H9 (cell line): ENCODE measurements at regions not wholly inside any gene's neighbourhood (a gene's known extent, or its start where the extent isn't known, plus 50 kb on each side); places are given as distances from the start of the nearest gene placed in this dataset.

Source experiments
- DNase-seq: peaks from one replicate; pipeline ENCODE4 v3.0.0-alpha.2; 2017
- H2AFZ ChIP-seq: one replicate; pipeline ENCODE4 v1.6.1; 2013; ENCODE audit warnings: mild to moderate bottlenecking, low read length, control low read depth, moderate library complexity
- H2AK5ac ChIP-seq: 2 replicates; pipeline ENCODE4 v1.6.1; 2013; ENCODE audit warnings: low read length, control low read depth, mixed read lengths; ENCODE audit not compliant: insufficient read length
- H2BK120ac ChIP-seq: one replicate; pipeline ENCODE4 v1.6.1; 2013; ENCODE audit warnings: low read depth, mild to moderate bottlenecking, low read length, control low read depth, inconsistent platforms; ENCODE audit not compliant: poor library complexity, severe bottlenecking
- H2BK12ac ChIP-seq: 2 replicates; pipeline ENCODE4 v1.6.1; 2013; ENCODE audit warnings: low read length, control low read depth, mixed read lengths, low read depth; ENCODE audit not compliant: insufficient read length
- H2BK15ac ChIP-seq: 2 replicates; pipeline ENCODE4 v1.6.1; 2013; ENCODE audit warnings: low read depth, low read length, control low read depth
- H2BK20ac ChIP-seq: one replicate; pipeline ENCODE4 v1.6.1; 2013; ENCODE audit warnings: low read depth, mild to moderate bottlenecking, low read length, control low read depth, inconsistent platforms; ENCODE audit not compliant: poor library complexity, severe bottlenecking
- H2BK5ac ChIP-seq: 2 replicates; pipeline ENCODE4 v1.6.1; 2013; ENCODE audit warnings: low read length, control low read depth, mixed read lengths; ENCODE audit not compliant: insufficient read length
- H3K14ac ChIP-seq: 2 replicates; pipeline ENCODE4 v1.6.1; 2013; ENCODE audit warnings: low read length, control low read depth; ENCODE audit not compliant: insufficient read depth
- H3K18ac ChIP-seq: 2 replicates; pipeline ENCODE4 v1.6.1; 2013; ENCODE audit warnings: low read depth, mild to moderate bottlenecking, mixed read lengths, low read length, control low read depth; ENCODE audit not compliant: insufficient read length
- H3K23ac ChIP-seq: 2 replicates; pipeline ENCODE4 v1.6.1; 2013; ENCODE audit warnings: low read length, control low read depth, mixed read lengths, low read depth; ENCODE audit not compliant: insufficient read length
- H3K23me2 ChIP-seq: 2 replicates; pipeline ENCODE4 v1.6.1; 2013; ENCODE audit warnings: low read depth, mild to moderate bottlenecking, mixed read lengths, low read length, control low read depth; ENCODE audit not compliant: insufficient read length, poor library complexity, severe bottlenecking
- H3K27ac ChIP-seq: 2 replicates; pipeline ENCODE4 v1.5.1; 2013; ENCODE audit warnings: low read length, control low read depth, mixed read lengths, low read depth; ENCODE audit not compliant: insufficient read length
- H3K27me3 ChIP-seq: 2 replicates; pipeline ENCODE4 v1.6.1; 2013; ENCODE audit warnings: low read length, control low read depth, inconsistent platforms; ENCODE audit not compliant: insufficient read depth
- H3K4ac ChIP-seq: 2 replicates; pipeline ENCODE4 v1.6.1; 2013; ENCODE audit warnings: low read depth, mild to moderate bottlenecking, control low read depth, inconsistent platforms, low read length, moderate library complexity
- H3K4me1 ChIP-seq: 2 replicates; pipeline ENCODE4 v1.6.1; 2013; ENCODE audit warnings: low read length, control low read depth, inconsistent platforms; ENCODE audit not compliant: insufficient read depth
- H3K4me2 ChIP-seq: 2 replicates; pipeline ENCODE4 v1.6.1; 2013; ENCODE audit warnings: low read length, control low read depth, mixed read lengths; ENCODE audit not compliant: insufficient read length, insufficient read depth
- H3K56ac ChIP-seq: 2 replicates; pipeline ENCODE4 v1.6.1; 2013; ENCODE audit warnings: low read depth, mild to moderate bottlenecking, mixed read lengths, low read length, control low read depth; ENCODE audit not compliant: insufficient read length
- H3K79me1 ChIP-seq: 2 replicates; pipeline ENCODE4 v1.6.1; 2013; ENCODE audit warnings: low read depth, mild to moderate bottlenecking, moderate library complexity, low read length, control low read depth, inconsistent platforms; ENCODE audit not compliant: insufficient read depth, poor library complexity, severe bottlenecking
- H3K79me2 ChIP-seq: 2 replicates; pipeline ENCODE4 v1.6.1; 2013; ENCODE audit warnings: low read length, control low read depth, inconsistent platforms; ENCODE audit not compliant: insufficient read depth
- H3K9ac ChIP-seq: 2 replicates; pipeline ENCODE4 v1.6.1; 2013; ENCODE audit warnings: low read length, control low read depth, mixed read lengths; ENCODE audit not compliant: insufficient read length; ENCODE audit errors: extremely low read depth
- H3K9me3 ChIP-seq: one replicate; pipeline ENCODE4 v1.6.1; 2013; ENCODE audit warnings: low read depth, low read length, inconsistent platforms; ENCODE audit not compliant: control insufficient read depth
- H3T11ph ChIP-seq: one replicate; pipeline ENCODE4 v1.6.1; 2013; ENCODE audit warnings: mild to moderate bottlenecking, low read length, control low read depth, inconsistent platforms
- H4K20me1 ChIP-seq: one replicate; pipeline ENCODE4 v1.6.1; 2013; ENCODE audit not compliant: control insufficient read depth, insufficient read length, insufficient read depth
- H4K5ac ChIP-seq: 2 replicates; pipeline ENCODE4 v1.6.1; 2013; ENCODE audit warnings: low read depth, mild to moderate bottlenecking, mixed read lengths, low read length, control low read depth; ENCODE audit not compliant: insufficient read length
- H4K8ac ChIP-seq: replicated peaks from 2 replicates; pipeline ENCODE4 v1.6.1; 2013; ENCODE audit warnings: low read length, control low read depth, mixed read lengths, low read depth; ENCODE audit not compliant: insufficient read length
- H4K91ac ChIP-seq: 2 replicates; pipeline ENCODE4 v1.6.1; 2013; ENCODE audit warnings: low read depth, mild to moderate bottlenecking, moderate library complexity, mixed read lengths, low read length, control low read depth; ENCODE audit not compliant: insufficient read length
- H3K27ac Mint-ChIP-seq, 3 experiments: 2 replicates in 2 of 3; 3 replicates in 1 of 3; pipeline ENCODE4 v1.8.0; 2020 to 2021; ENCODE audit warnings: mixed read lengths in 3 of 3, mild to moderate bottlenecking in 1 of 3, moderate library complexity in 1 of 3
- H3K27me3 Mint-ChIP-seq: 2 replicates; pipeline ENCODE4 v1.8.0; 2021; ENCODE audit warnings: low read depth, mild to moderate bottlenecking, moderate library complexity, mixed read lengths
- H3K36me3 Mint-ChIP-seq, 3 experiments: 2 replicates in 2 of 3; 3 replicates in 1 of 3; pipeline ENCODE4 v1.8.0; 2020 to 2021; ENCODE audit warnings: low read depth in 3 of 3, mixed read lengths in 3 of 3; ENCODE audit not compliant: insufficient read depth in 1 of 3
- H3K4me1 Mint-ChIP-seq, 2 experiments: 2 replicates each; pipeline ENCODE4 v1.8.0; 2020; ENCODE audit warnings: mixed read lengths in 2 of 2
- H3K4me3 Mint-ChIP-seq, 2 experiments: 2 replicates in 1 of 2; 3 replicates in 1 of 2; pipeline ENCODE4 v1.8.0; 2020 to 2021; ENCODE audit warnings: mild to moderate bottlenecking in 2 of 2, mixed read lengths in 2 of 2, moderate library complexity in 1 of 2
- H3K9me3 Mint-ChIP-seq, 2 experiments: 2 replicates in 1 of 2; 3 replicates in 1 of 2; pipeline ENCODE4 v1.8.0; 2020; ENCODE audit warnings: mild to moderate bottlenecking in 2 of 2, mixed read lengths in 2 of 2, moderate library complexity in 1 of 2
- WGBS: extraction: QIAGEN DNeasy Blood & Tissue Kit; methylation state at CpG from one replicate; pipeline ENCODE4 v1.1.7; 2013; ENCODE audit warnings: missing lambda C conversion rate, low lambda C conversion rate, mixed read lengths; ENCODE audit not compliant: insufficient read length; ENCODE audit errors: extremely low coverage; 5-methylcytosine and 5-hydroxymethylcytosine counted together
- TF ChIP-seq, protein P1 (sequence below): fragments of 200-600 bp; sonication (generic); conservative IDR thresholded peaks from 3 replicates; pipeline ENCODE4 v1.8.0; 2021; ENCODE audit warnings: antibody characterized with exemption, mild to moderate bottlenecking

DNA sequence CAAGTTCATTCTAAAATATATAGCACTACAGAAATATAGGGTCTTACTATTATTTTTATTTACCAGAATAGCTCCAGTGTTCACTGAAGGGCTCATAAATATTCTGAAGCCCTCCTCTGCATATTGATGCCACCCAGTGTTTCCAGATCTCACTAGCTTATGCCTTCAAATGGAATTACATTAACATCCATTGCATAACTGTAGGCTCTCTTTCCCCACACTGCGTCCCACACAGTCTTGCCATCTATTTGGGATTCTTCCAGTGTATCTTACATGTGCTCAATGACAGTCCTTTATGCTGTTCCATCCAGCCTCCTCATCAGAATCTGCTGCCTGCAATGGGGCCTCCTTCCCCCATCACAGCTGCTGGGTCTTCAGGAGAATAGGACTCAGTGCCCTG, 137.2 kb downstream of the CYSLTR2 start:
- Histone ChIP-seq H2BK20ac (no peak overlapping the region), H3K23me2 (no peaks in the 10 kb centered on the region), H3K4ac (no peak overlapping the region), H3T11ph (no peak overlapping the region), H3K4me2 (no peak overlapping the region), H2BK15ac (no peak overlapping the region), H2BK120ac (no peak overlapping the region), H4K5ac (no peak overlapping the region), H3K56ac (no peak overlapping the region), H2AK5ac (no peak overlapping the region), H2BK12ac (no peak overlapping the region), H3K79me2 (no peaks in the 10 kb centered on the region), H3K9me3 (no peaks in the 10 kb centered on the region), H3K9ac (no peak overlapping the region), H3K27me3 (no peaks in the 10 kb centered on the region), H2BK5ac (no peak overlapping the region), H2AFZ (no peak overlapping the region), H3K79me1 (no peaks in the 10 kb centered on the region), H4K91ac (no peak overlapping the region), H4K8ac (no peak overlapping the region), H3K18ac (no peak overlapping the region), H3K14ac (no peak overlapping the region; the same call in 1 of the 2 replicates), H4K20me1 (no peaks in the 10 kb centered on the region), H3K27ac (no peak overlapping the region), H3K23ac (no peak overlapping the region), H3K4me1 (no peaks in the 10 kb centered on the region)
- TF ChIP-seq, protein P1, sequence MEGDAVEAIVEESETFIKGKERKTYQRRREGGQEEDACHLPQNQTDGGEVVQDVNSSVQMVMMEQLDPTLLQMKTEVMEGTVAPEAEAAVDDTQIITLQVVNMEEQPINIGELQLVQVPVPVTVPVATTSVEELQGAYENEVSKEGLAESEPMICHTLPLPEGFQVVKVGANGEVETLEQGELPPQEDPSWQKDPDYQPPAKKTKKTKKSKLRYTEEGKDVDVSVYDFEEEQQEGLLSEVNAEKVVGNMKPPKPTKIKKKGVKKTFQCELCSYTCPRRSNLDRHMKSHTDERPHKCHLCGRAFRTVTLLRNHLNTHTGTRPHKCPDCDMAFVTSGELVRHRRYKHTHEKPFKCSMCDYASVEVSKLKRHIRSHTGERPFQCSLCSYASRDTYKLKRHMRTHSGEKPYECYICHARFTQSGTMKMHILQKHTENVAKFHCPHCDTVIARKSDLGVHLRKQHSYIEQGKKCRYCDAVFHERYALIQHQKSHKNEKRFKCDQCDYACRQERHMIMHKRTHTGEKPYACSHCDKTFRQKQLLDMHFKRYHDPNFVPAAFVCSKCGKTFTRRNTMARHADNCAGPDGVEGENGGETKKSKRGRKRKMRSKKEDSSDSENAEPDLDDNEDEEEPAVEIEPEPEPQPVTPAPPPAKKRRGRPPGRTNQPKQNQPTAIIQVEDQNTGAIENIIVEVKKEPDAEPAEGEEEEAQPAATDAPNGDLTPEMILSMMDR, result no peak
- Mint-ChIP-seq H3K36me3 (no peaks in the 10 kb centered on the region), H3K9me3 (no peaks in the 10 kb centered on the region; a peak in 1 of 5 replicates), H3K4me3 (no peak overlapping the region), H3K27ac (no peak overlapping the region), H3K27me3 (no peaks in the 10 kb centered on the region), H3K4me1 (peaks cover 0 to 2% of the 10 kb centered on the region in 2 experiments; a peak in 1 of 4 replicates)
- DNase-seq, result no peak
- no CpG with 5 or more reads among the region's 1 CpG for WGBS
